Mesenchymal stem cell (in vitro differentiated cells and primary cell): ENCODE measurements at regions not wholly inside any gene's neighbourhood (a gene's known extent, or its start where the extent isn't known, plus 50 kb on each side); places are given as distances from the start of the nearest gene placed in this dataset.
A peak's percentile ranks its signal among the peaks of the same experiment; 100 is the strongest.

Experiments used
- DNase-seq: peaks from one replicate; pipeline ENCODE4 v3.0.0-alpha.2; 2013
- H2AFZ ChIP-seq: one replicate; pipeline ENCODE4 v1.6.1; 2013; ENCODE audit warnings: low read depth, mild to moderate bottlenecking, control low read depth, inconsistent platforms, low read length, moderate library complexity
- H2AK5ac ChIP-seq: 2 replicates; pipeline ENCODE4 v1.6.1; 2013; ENCODE audit warnings: low read length, moderate library complexity, mild to moderate bottlenecking, inconsistent platforms; ENCODE audit not compliant: severe bottlenecking
- H2BK120ac ChIP-seq: one replicate; pipeline ENCODE4 v1.6.1; 2013; ENCODE audit warnings: low read depth, mild to moderate bottlenecking, inconsistent platforms, low read length, moderate library complexity
- H2BK12ac ChIP-seq, 2 experiments: one replicate each; pipeline ENCODE4 v1.6.1; 2013; ENCODE audit warnings: inconsistent platforms in 2 of 2, low read length in 2 of 2, mild to moderate bottlenecking in 2 of 2, moderate library complexity in 2 of 2, control low read depth in 1 of 2
- H2BK15ac ChIP-seq: one replicate; pipeline ENCODE4 v1.6.1; 2013; ENCODE audit warnings: mild to moderate bottlenecking, low read depth, inconsistent platforms; ENCODE audit not compliant: poor library complexity, severe bottlenecking
- H2BK5ac ChIP-seq: 2 replicates; pipeline ENCODE4 v1.6.1; 2013; ENCODE audit warnings: low read depth, mild to moderate bottlenecking, low read length, control low read depth, inconsistent platforms; ENCODE audit not compliant: poor library complexity, severe bottlenecking
- H3K14ac ChIP-seq, 2 experiments: one replicate each; pipeline ENCODE4 v1.6.1; 2013; ENCODE audit warnings: inconsistent platforms in 2 of 2, low read length in 2 of 2, control low read depth in 1 of 2, mild to moderate bottlenecking in 1 of 2, moderate library complexity in 1 of 2
- H3K18ac ChIP-seq, 2 experiments: one replicate each; pipeline ENCODE4 v1.6.1; 2013; ENCODE audit warnings: inconsistent platforms in 2 of 2, low read length in 2 of 2, control low read depth in 1 of 2, low read depth in 1 of 2, mild to moderate bottlenecking in 1 of 2
- H3K23ac ChIP-seq, 2 experiments: one replicate each; pipeline ENCODE4 v1.6.1; 2013; ENCODE audit warnings: inconsistent platforms in 2 of 2, low read length in 2 of 2, mild to moderate bottlenecking in 2 of 2, moderate library complexity in 2 of 2, control low read depth in 1 of 2
- H3K27ac ChIP-seq: 2 replicates; pipeline ENCODE4 v1.5.1; 2013; ENCODE audit warnings: mild to moderate bottlenecking, moderate library complexity, low read length, control low read depth, inconsistent platforms; ENCODE audit not compliant: poor library complexity, severe bottlenecking
- H3K27me3 ChIP-seq, 2 experiments: 2 replicates each; pipeline versions ENCODE4 v1.6.1 to v1.7.0; 2013; ENCODE audit warnings: low read length in 2 of 2, mild to moderate bottlenecking in 2 of 2, moderate library complexity in 2 of 2, control low read depth in 1 of 2, inconsistent platforms in 1 of 2; ENCODE audit not compliant: control insufficient read depth in 1 of 2, insufficient read depth in 1 of 2
- H3K36me3 ChIP-seq, 2 experiments: 2 replicates each; pipeline versions ENCODE4 v1.6.1 to v1.7.0; 2013; ENCODE audit warnings: low read length in 2 of 2, control low read depth in 1 of 2, inconsistent platforms in 1 of 2, low read depth in 1 of 2, mild to moderate bottlenecking in 1 of 2; ENCODE audit not compliant: insufficient read depth in 2 of 2, control insufficient read depth in 1 of 2
- H3K4ac ChIP-seq, 2 experiments: one replicate each; pipeline ENCODE4 v1.6.1; 2013; ENCODE audit warnings: inconsistent platforms in 2 of 2, low read length in 2 of 2, mild to moderate bottlenecking in 2 of 2, moderate library complexity in 2 of 2, control low read depth in 1 of 2, low read depth in 1 of 2
- H3K4me1 ChIP-seq: 2 replicates; pipeline ENCODE4 v1.6.1; 2013; ENCODE audit warnings: low read depth, low read length, control low read depth; ENCODE audit not compliant: control insufficient read depth, insufficient read depth
- H3K4me2 ChIP-seq: 2 replicates; pipeline ENCODE4 v1.6.1; 2013; ENCODE audit warnings: low read length, mild to moderate bottlenecking, inconsistent platforms; ENCODE audit not compliant: poor library complexity, severe bottlenecking
- H3K4me3 ChIP-seq, 2 experiments: 2 replicates each; pipeline versions ENCODE4 v1.5.1 to v1.7.0; 2013; ENCODE audit warnings: low read length in 2 of 2, mild to moderate bottlenecking in 2 of 2, control low read depth in 1 of 2, low read depth in 1 of 2; ENCODE audit not compliant: insufficient read depth in 1 of 2
- H3K79me1 ChIP-seq: replicated peaks from 2 replicates; pipeline ENCODE4 v1.6.1; 2013; ENCODE audit warnings: mild to moderate bottlenecking, control low read depth, low read length, inconsistent platforms; ENCODE audit not compliant: poor library complexity, severe bottlenecking
- H3K9ac ChIP-seq: 2 replicates; pipeline ENCODE4 v1.7.0; 2013; ENCODE audit warnings: mild to moderate bottlenecking, low read length, moderate library complexity
- H3K9me3 ChIP-seq: 2 replicates; pipeline ENCODE4 v1.7.0; 2013; ENCODE audit warnings: mild to moderate bottlenecking, low read length; ENCODE audit not compliant: control insufficient read depth
- H4K8ac ChIP-seq: one replicate; pipeline ENCODE4 v1.6.1; 2013; ENCODE audit warnings: inconsistent platforms, mild to moderate bottlenecking, low read length, moderate library complexity
- H4K91ac ChIP-seq: one replicate; pipeline ENCODE4 v1.6.1; 2013; ENCODE audit warnings: mild to moderate bottlenecking, low read length, inconsistent platforms
- WGBS: methylation state at CpG from one replicate; pipeline ENCODE4 v1.1.7; 2013; ENCODE audit warnings: mixed read lengths; 5-methylcytosine and 5-hydroxymethylcytosine counted together

GRCh38 chr2:142323206-142323605, 192.4 kb upstream of the LRP1B start:
- WGBS = 93% methylated on average over 1 of the region's 1 CpG
- H3K9me3 ChIP-seq = no peaks in the 10 kb centered on the region
- H3K4me3 ChIP-seq = no peak overlapping the region
- H2AFZ ChIP-seq = no peak overlapping the region
- H3K27me3 ChIP-seq = no peaks in the 10 kb centered on the region
- no peak overlapping the region for H2BK15ac ChIP-seq
- H3K27ac ChIP-seq = no peak overlapping the region
- no peak overlapping the region for H4K8ac ChIP-seq
- H3K4ac ChIP-seq = no peak overlapping the region
- no peak for DNase-seq
- no peak overlapping the region for H3K4me2 ChIP-seq
- H3K23ac ChIP-seq = no peak overlapping the region
- H3K4me1 ChIP-seq = no peaks in the 10 kb centered on the region
- H2BK120ac ChIP-seq = no peak overlapping the region
- no peaks in the 10 kb centered on the region for H3K36me3 ChIP-seq
- H2BK12ac ChIP-seq = no peak overlapping the region
- no peak overlapping the region for H2BK5ac ChIP-seq
- H3K14ac ChIP-seq = no peak overlapping the region
- no peak overlapping the region for H2AK5ac ChIP-seq
- H4K91ac ChIP-seq = no peak overlapping the region
- H3K18ac ChIP-seq = no peak overlapping the region
- H3K79me1 ChIP-seq = no peaks in the 10 kb centered on the region
- H3K9ac ChIP-seq = no peak overlapping the region

- Histone ChIP-seq H3K14ac (no peak overlapping the region), H3K4me1 (no peaks in the 10 kb centered on the region), H3K79me1 (no peaks in the 10 kb centered on the region), H2BK5ac (no peak overlapping the region), H3K36me3 (no peaks in the 10 kb centered on the region), H3K4me2 (no peak overlapping the region), H3K4ac (no peak overlapping the region), H3K9ac (no peak overlapping the region), H2AFZ (no peak overlapping the region), H3K27me3 (no peaks in the 10 kb centered on the region), H2AK5ac (no peak overlapping the region), H3K4me3 (no peak overlapping the region), H2BK12ac (no peak overlapping the region), H4K8ac (no peak overlapping the region), H3K23ac (no peak overlapping the region), H3K9me3 (no peaks in the 10 kb centered on the region), H3K18ac (no peak overlapping the region), H4K91ac (no peak overlapping the region), H3K27ac (no peak overlapping the region), H2BK120ac (no peak overlapping the region), H2BK15ac (no peak overlapping the region)
- no peak for DNase-seq
- WGBS = 68% methylated on average over 1 of the region's 1 CpG
Measured at GRCh38 chr2:142321706-142322280, 191.0 kb upstream of the LRP1B start.

GRCh38 chr2:142320067-142320466, 189.3 kb upstream of the LRP1B start:
- Histone ChIP-seq H2BK5ac (no peak overlapping the region), H3K79me1 (no peaks in the 10 kb centered on the region), H3K4me1 (peaks cover under 1% of the 10 kb centered on the region), H2BK15ac (no peak overlapping the region), H2AK5ac (no peak overlapping the region), H3K4me2 (no peak overlapping the region), H3K14ac (no peak overlapping the region), H3K9me3 (no peaks in the 10 kb centered on the region), H3K18ac (no peak overlapping the region), H3K27me3 (no peaks in the 10 kb centered on the region), H3K9ac (no peak overlapping the region), H3K4me3 (no peak overlapping the region), H2BK12ac (no peak overlapping the region), H4K91ac (no peak overlapping the region), H3K27ac (no peak overlapping the region), H2AFZ (no peak overlapping the region), H3K23ac (no peak overlapping the region), H4K8ac (no peak overlapping the region), H3K36me3 (no peaks in the 10 kb centered on the region), H3K4ac (no peak overlapping the region), H2BK120ac (no peak overlapping the region)
- DNase-seq = no peak
- no CpG with 5 or more reads among the region's 1 CpG for WGBS

GRCh38 chr2:142316049-142316448, 185.2 kb upstream of the LRP1B start:
- Histone ChIP-seq H3K9ac (no peak overlapping the region), H2AFZ (no peak overlapping the region), H3K36me3 (no peaks in the 10 kb centered on the region), H3K14ac (no peak overlapping the region), H2BK120ac (no peak overlapping the region), H4K91ac (no peak overlapping the region), H3K9me3 (peaks cover 13% of the 10 kb centered on the region), H3K4me2 (no peak overlapping the region), H3K4me1 (peaks cover 2% of the 10 kb centered on the region), H3K18ac (no peak overlapping the region), H3K4ac (no peak overlapping the region), H3K79me1 (no peaks in the 10 kb centered on the region), H3K23ac (no peak overlapping the region), H3K4me3 (no peak overlapping the region), H2AK5ac (peak overlapping the region; percentile 17), H3K27ac (peak overlapping the region; percentile 53), H2BK5ac (no peak overlapping the region), H4K8ac (no peak overlapping the region), H3K27me3 (no peaks in the 10 kb centered on the region), H2BK15ac (no peak overlapping the region), H2BK12ac (no peak overlapping the region)
- WGBS = 97% methylated on average over 4 of the region's 4 CpGs
- DNase-seq = no peak
